Glutamatergic neuron (in vitro differentiated cells): ENCODE measurements at regions not wholly inside any gene's neighbourhood (a gene's known extent, or its start where the extent isn't known, plus 50 kb on each side); places are given as distances from the start of the nearest gene placed in this dataset.
"Not testable (repeated sequence)": the region's sequence is repeated elsewhere in the genome, so short reads cannot be mapped to it uniquely, and the experiment has no call there.

Source experiments
- DNase-seq: peaks from one replicate; pipeline ENCODE4 v3.0.0; 2022
- H3K27ac Mint-ChIP-seq: one replicate; pipeline ENCODE4 v1.8.0; 2020; ENCODE audit warnings: mild to moderate bottlenecking, mixed read lengths, inconsistent platforms; ENCODE audit not compliant: unreplicated experiment
- H3K27me3 Mint-ChIP-seq: one replicate; pipeline ENCODE4 v1.8.0; 2020; ENCODE audit warnings: mild to moderate bottlenecking, moderate library complexity, mixed read lengths, inconsistent platforms; ENCODE audit not compliant: unreplicated experiment
- H3K36me3 Mint-ChIP-seq: one replicate; pipeline ENCODE4 v1.8.0; 2020; ENCODE audit warnings: mild to moderate bottlenecking, mixed read lengths, inconsistent platforms; ENCODE audit not compliant: unreplicated experiment
- H3K4me1 Mint-ChIP-seq: one replicate; pipeline ENCODE4 v1.8.0; 2020; ENCODE audit warnings: mild to moderate bottlenecking, low read depth, mixed read lengths, inconsistent platforms; ENCODE audit not compliant: unreplicated experiment
- H3K4me3 Mint-ChIP-seq: one replicate; pipeline ENCODE4 v1.8.0; 2020; ENCODE audit warnings: mild to moderate bottlenecking, mixed read lengths, inconsistent platforms; ENCODE audit not compliant: unreplicated experiment
- H3K9me3 Mint-ChIP-seq: one replicate; pipeline ENCODE4 v1.8.0; 2020; ENCODE audit warnings: mild to moderate bottlenecking, moderate library complexity, mixed read lengths, inconsistent platforms; ENCODE audit not compliant: unreplicated experiment
- TF ChIP-seq, protein P1 (sequence below): fragments of 200-600 bp; sonication (generic); IDR thresholded peaks from one replicate; pipeline ENCODE4 v1.5.0; 2021; ENCODE audit not compliant: partially characterized antibody, unreplicated experiment

- H3K9me3 Mint-ChIP-seq, result no peaks in the 10 kb centered on the region
- peaks cover 1% of the 10 kb centered on the region for H3K27me3 Mint-ChIP-seq
- TF ChIP-seq, protein P1, sequence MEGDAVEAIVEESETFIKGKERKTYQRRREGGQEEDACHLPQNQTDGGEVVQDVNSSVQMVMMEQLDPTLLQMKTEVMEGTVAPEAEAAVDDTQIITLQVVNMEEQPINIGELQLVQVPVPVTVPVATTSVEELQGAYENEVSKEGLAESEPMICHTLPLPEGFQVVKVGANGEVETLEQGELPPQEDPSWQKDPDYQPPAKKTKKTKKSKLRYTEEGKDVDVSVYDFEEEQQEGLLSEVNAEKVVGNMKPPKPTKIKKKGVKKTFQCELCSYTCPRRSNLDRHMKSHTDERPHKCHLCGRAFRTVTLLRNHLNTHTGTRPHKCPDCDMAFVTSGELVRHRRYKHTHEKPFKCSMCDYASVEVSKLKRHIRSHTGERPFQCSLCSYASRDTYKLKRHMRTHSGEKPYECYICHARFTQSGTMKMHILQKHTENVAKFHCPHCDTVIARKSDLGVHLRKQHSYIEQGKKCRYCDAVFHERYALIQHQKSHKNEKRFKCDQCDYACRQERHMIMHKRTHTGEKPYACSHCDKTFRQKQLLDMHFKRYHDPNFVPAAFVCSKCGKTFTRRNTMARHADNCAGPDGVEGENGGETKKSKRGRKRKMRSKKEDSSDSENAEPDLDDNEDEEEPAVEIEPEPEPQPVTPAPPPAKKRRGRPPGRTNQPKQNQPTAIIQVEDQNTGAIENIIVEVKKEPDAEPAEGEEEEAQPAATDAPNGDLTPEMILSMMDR, result no peak
- H3K4me1 Mint-ChIP-seq, result no peaks in the 10 kb centered on the region
- H3K36me3 Mint-ChIP-seq, result peaks cover 6% of the 10 kb centered on the region
- no peak for DNase-seq
- no peak overlapping the region for H3K27ac Mint-ChIP-seq
- no peak overlapping the region for H3K4me3 Mint-ChIP-seq
These were observed 109.9 kb upstream of the SYNCRIP start for GRCh38 chr6:85752602-85753001.

DNA sequence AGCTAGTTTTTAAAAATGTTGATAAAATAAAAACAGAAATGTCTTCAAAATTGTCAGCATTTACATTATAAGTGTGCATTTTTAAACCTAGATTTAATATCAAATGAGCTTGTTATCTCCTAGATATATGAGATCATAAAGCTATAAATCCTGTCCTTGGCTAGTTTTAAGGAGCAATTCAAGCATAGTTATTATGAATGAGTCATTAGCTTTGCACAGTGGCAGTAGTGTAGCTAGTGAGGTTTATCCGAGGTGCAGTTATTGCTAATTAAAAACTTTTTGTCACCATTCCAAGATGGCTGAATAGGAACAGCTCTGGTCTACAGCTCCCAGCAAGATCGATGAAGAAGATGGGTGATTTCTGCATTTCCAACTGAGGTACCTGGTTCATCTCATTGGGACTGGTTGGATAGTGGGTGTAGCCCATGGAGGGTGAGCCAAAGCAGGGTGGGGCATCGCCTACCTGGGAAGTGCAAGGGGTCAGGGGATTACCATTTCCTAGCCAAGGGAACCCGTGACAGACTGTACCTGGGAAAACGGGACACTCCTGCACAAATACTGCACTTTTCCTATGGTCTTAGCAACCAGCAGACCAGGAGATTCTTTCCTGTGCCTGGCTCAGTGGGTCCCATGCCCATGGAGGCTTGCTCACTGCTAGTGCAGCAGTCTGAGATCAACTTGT, 108.8 kb upstream of the SYNCRIP start:
- Mint-ChIP-seq H3K4me3 (no peak overlapping the region), H3K27me3 (peaks cover 1% of the 10 kb centered on the region), H3K4me1 (no peaks in the 10 kb centered on the region), H3K36me3 (peaks cover 6% of the 10 kb centered on the region), H3K27ac (no peak overlapping the region), H3K9me3 (no peaks in the 10 kb centered on the region)
- TF ChIP-seq, protein P1, result no peak
- no peak for DNase-seq

GRCh38 chr6:85750146-85750545, 107.5 kb upstream of the SYNCRIP start:
- not testable (repeated sequence) for H3K9me3 Mint-ChIP-seq, H3K27me3 Mint-ChIP-seq, H3K4me1 Mint-ChIP-seq, H3K4me3 Mint-ChIP-seq, H3K36me3 Mint-ChIP-seq, H3K27ac Mint-ChIP-seq, DNase-seq

DNA sequence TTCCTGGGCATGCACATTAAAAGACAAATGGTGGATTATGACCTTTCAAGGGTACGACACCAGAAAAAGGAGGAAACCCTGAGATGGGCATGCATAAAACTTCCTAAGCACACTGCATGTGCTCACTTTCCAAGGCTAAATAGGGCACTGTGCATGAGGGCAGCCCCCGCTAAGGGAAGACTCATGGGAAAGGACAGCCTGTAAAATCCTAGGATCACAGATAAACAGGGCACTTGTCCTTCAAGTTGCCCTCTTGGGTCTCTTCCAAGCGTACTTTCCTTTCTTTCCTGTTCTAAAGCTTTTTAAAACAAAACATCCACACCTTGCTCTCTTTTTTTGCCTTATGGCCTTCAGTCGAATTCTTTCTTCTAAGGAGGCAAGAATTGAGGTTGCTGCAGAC, 106.5 kb upstream of the SYNCRIP start:
- TF ChIP-seq, protein P1, result no peak
- no peak overlapping the region for H3K4me3 Mint-ChIP-seq
- no peak overlapping the region for H3K27ac Mint-ChIP-seq
- peaks cover 3% of the 10 kb centered on the region for H3K27me3 Mint-ChIP-seq
- no peaks in the 10 kb centered on the region for H3K4me1 Mint-ChIP-seq
- no peaks in the 10 kb centered on the region for H3K9me3 Mint-ChIP-seq
- H3K36me3 Mint-ChIP-seq, result peaks cover 6% of the 10 kb centered on the region
- DNase-seq, result no peak

DNA sequence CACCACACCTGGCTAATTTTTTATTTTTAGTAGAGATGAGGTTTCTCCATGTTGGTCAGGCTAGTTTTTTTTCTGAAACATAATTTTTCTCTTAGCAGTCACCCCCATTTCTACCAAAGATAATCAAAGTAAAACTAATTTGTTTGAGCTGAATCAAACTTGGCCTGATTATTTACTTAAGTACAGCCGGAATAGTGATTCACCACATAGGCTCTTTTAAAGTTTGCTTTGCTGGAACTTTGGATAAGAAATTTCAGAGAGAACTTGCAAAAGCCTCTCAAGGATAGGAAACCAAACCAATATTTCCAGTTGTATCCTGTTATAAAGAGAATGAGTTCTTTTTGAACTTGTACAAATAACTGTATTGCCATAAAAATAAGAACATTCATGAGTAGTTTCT, 105.0 kb upstream of the SYNCRIP start:
- no peaks in the 10 kb centered on the region for H3K4me1 Mint-ChIP-seq
- peaks cover 3% of the 10 kb centered on the region for H3K27me3 Mint-ChIP-seq
- DNase-seq, result no peak
- no peak overlapping the region for H3K4me3 Mint-ChIP-seq
- TF ChIP-seq, protein P1, result no peak
- no peaks in the 10 kb centered on the region for H3K9me3 Mint-ChIP-seq
- H3K27ac Mint-ChIP-seq, result no peak overlapping the region
- H3K36me3 Mint-ChIP-seq, result peaks cover under 1% of the 10 kb centered on the region
